ENCODE measurements at regions not wholly inside any gene's neighbourhood (a gene's known extent, or its start where the extent isn't known, plus 50 kb on each side); places are given as distances from the start of the nearest gene placed in this dataset.
"Not testable (repeated sequence)": the region's sequence is repeated elsewhere in the genome, so short reads cannot be mapped to it uniquely, and the experiment has no call there.

GRCh38 chr5:83001796-83002381 lies 75.3 kb downstream of the TMEM167A start:
- DNase-seq = no peak

GRCh38 chr5:83000922-83001321 lies 76.3 kb downstream of the TMEM167A start:
- no peak for DNase-seq

GRCh38 chr5:83000428-83000827 lies 76.8 kb downstream of the TMEM167A start:
- DNase-seq = no peak

GRCh38 chr5:82993416-82993815 lies 83.8 kb downstream of the TMEM167A start:
- DNase-seq = no peak

GRCh38 chr5:82992646-82993045 lies 84.5 kb downstream of the TMEM167A start:
- no peak for DNase-seq

- DNase-seq = peak in 3 of 4 experiments; percentile 3 to 8 (median 7)
These were observed 85.4 kb downstream of the TMEM167A start for GRCh38 chr5:82991678-82992323.

GRCh38 chr5:82991059-82991458 lies 86.1 kb downstream of the TMEM167A start:
- no peak for DNase-seq

- no peak for DNase-seq
These were observed 90.0 kb downstream of the TMEM167A start for GRCh38 chr5:82987188-82987587.

GRCh38 chr5:82986404-82986803 lies 90.8 kb downstream of the TMEM167A start:
- no peak for DNase-seq

GRCh38 chr5:82985763-82986162 lies 91.4 kb downstream of the TMEM167A start:
- no peak for DNase-seq

- no peak for DNase-seq
These were observed 92.1 kb downstream of the TMEM167A start for GRCh38 chr5:82984786-82985735.

- no peak for DNase-seq
These were observed 94.3 kb downstream of the TMEM167A start for GRCh38 chr5:82982846-82983245.

- DNase-seq = not testable (repeated sequence)
These were observed 100.3 kb downstream of the TMEM167A start for GRCh38 chr5:82976887-82977286.

- no peak for DNase-seq
These were observed 101.4 kb downstream of the TMEM167A start for GRCh38 chr5:82975812-82976211.

GRCh38 chr5:82975396-82975795 lies 101.8 kb downstream of the TMEM167A start:
- DNase-seq = no peak

GRCh38 chr5:82974346-82974745 lies 102.8 kb downstream of the TMEM167A start:
- DNase-seq = not testable (repeated sequence)

- no peak for DNase-seq
These were observed 105.3 kb downstream of the TMEM167A start for GRCh38 chr5:82971901-82972300.

GRCh38 chr5:82971034-82971806 lies 106.0 kb downstream of the TMEM167A start:
- DNase-seq = not testable (repeated sequence)

- DNase-seq = not testable (repeated sequence)
These were observed 107.8 kb downstream of the TMEM167A start for GRCh38 chr5:82969221-82969976.

GRCh38 chr5:82967072-82967471 lies 110.1 kb downstream of the TMEM167A start:
- no peak for DNase-seq

- DNase-seq = no peak
These were observed 117.7 kb downstream of the TMEM167A start for GRCh38 chr5:82959466-82959865.

- DNase-seq = no peak
These were observed 120.6 kb downstream of the TMEM167A start for GRCh38 chr5:82956600-82956999.
